ENCODE measurements at regions not wholly inside any gene's neighbourhood (a gene's known extent, or its start where the extent isn't known, plus 50 kb on each side); places are given as distances from the start of the nearest gene placed in this dataset.

DNA sequence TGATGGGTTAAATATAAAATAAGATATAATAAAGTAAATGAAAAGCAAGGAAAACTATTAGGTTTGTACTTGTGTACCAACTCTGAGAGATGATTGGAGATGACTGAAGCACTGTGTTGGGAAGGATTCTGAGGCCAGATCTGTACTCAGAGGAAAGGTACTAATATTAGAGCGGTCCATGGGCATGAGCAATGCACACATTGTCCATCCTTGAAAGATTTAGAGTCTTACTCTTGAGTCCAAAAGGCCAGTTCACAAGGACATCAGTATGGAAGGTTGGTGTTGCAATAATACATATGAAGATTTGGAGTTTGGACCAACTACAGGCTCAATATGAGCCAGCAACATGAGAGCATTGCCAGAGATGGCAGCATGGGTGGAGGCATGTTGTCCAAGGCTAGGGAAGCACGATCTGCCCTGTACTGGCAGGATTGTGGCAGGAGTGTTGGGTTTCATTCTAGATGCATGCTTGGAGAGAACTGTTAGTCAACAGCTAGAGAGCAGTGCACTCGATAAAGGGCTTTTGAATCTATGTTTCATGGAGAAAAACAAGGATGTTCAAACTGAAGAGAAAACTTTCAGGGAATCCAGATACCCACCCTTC, 84.4 kb downstream of the TMEM215 start:
- no peak for TF ChIP-seq CTCF (IDR thresholded peaks at IDR 0.05)
- no peak for TF ChIP-seq POLR2AphosphoS5 (IDR thresholded peaks at IDR 0.05; ENCODE audit: low read depth, low read length)
- TF ChIP-seq, protein P1, sequence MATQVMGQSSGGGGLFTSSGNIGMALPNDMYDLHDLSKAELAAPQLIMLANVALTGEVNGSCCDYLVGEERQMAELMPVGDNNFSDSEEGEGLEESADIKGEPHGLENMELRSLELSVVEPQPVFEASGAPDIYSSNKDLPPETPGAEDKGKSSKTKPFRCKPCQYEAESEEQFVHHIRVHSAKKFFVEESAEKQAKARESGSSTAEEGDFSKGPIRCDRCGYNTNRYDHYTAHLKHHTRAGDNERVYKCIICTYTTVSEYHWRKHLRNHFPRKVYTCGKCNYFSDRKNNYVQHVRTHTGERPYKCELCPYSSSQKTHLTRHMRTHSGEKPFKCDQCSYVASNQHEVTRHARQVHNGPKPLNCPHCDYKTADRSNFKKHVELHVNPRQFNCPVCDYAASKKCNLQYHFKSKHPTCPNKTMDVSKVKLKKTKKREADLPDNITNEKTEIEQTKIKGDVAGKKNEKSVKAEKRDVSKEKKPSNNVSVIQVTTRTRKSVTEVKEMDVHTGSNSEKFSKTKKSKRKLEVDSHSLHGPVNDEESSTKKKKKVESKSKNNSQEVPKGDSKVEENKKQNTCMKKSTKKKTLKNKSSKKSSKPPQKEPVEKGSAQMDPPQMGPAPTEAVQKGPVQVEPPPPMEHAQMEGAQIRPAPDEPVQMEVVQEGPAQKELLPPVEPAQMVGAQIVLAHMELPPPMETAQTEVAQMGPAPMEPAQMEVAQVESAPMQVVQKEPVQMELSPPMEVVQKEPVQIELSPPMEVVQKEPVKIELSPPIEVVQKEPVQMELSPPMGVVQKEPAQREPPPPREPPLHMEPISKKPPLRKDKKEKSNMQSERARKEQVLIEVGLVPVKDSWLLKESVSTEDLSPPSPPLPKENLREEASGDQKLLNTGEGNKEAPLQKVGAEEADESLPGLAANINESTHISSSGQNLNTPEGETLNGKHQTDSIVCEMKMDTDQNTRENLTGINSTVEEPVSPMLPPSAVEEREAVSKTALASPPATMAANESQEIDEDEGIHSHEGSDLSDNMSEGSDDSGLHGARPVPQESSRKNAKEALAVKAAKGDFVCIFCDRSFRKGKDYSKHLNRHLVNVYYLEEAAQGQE (IDR thresholded peaks at IDR 0.05; ENCODE audit: insufficient read depth in 1 of 2, low read depth in 2 of 2, low read length in 1 of 2): no peak
- TF ChIP-seq SIN3A (IDR thresholded peaks at IDR 0.05; ENCODE audit: borderline replicate concordance, insufficient read depth, low read depth, low read length): no peak

All from Panc1 (cell line).